Aorta (tissue), 5 donors: ENCODE measurements at regions not wholly inside any gene's neighbourhood (a gene's known extent, or its start where the extent isn't known, plus 50 kb on each side); places are given as distances from the start of the nearest gene placed in this dataset.

ENCODE experiments used
- ATAC-seq: fragments of 200-7000 bp; cut with Tn5 transposase; one replicate; pipeline ENCODE4 v1.9.1; 2022; ENCODE audit warnings: moderate library complexity; ENCODE audit not compliant: low FRiP score
- DNase-seq, 2 donors: peaks; one replicate each; pipeline ENCODE4 v3.0.0-alpha.2; 2020
- H3K27ac ChIP-seq, 2 donors: one replicate each; pipeline ENCODE4 v1.5.1; 2013; ENCODE audit warnings: low read length in 2 of 2, mild to moderate bottlenecking in 2 of 2, moderate library complexity in 2 of 2, control low read depth in 1 of 2, inconsistent platforms in 1 of 2, low read depth in 1 of 2
- H3K27me3 ChIP-seq, 2 donors: one replicate each; pipeline ENCODE4 v1.6.1; 2013; ENCODE audit warnings: control low read depth in 1 of 2, low read length in 1 of 2, mild to moderate bottlenecking in 1 of 2, moderate library complexity in 1 of 2; ENCODE audit not compliant: insufficient read depth in 2 of 2, control insufficient read depth in 1 of 2
- H3K36me3 ChIP-seq, 2 donors: one replicate each; pipeline ENCODE4 v1.6.1; 2013; ENCODE audit warnings: control low read depth in 1 of 2, low read length in 1 of 2, mild to moderate bottlenecking in 1 of 2; ENCODE audit not compliant: insufficient read depth in 2 of 2, control insufficient read depth in 1 of 2
- H3K4me1 ChIP-seq, 2 donors: one replicate each; pipeline ENCODE4 v1.6.1; 2013; ENCODE audit warnings: low read length in 2 of 2, control low read depth in 1 of 2, mild to moderate bottlenecking in 1 of 2, moderate library complexity in 1 of 2; ENCODE audit not compliant: insufficient read depth in 2 of 2, control insufficient read depth in 1 of 2
- H3K4me3 ChIP-seq, 2 donors: one replicate each; pipeline ENCODE4 v1.5.1; 2013; ENCODE audit warnings: low read length in 2 of 2, control low read depth in 1 of 2, mild to moderate bottlenecking in 1 of 2
- H3K9me3 ChIP-seq: one replicate; pipeline ENCODE4 v1.6.1; 2013; ENCODE audit warnings: mild to moderate bottlenecking, low read length; ENCODE audit not compliant: control insufficient read depth
- WGBS, 2 donors: extraction: QIAGEN DNeasy Blood & Tissue Kit; methylation state at CpG; one replicate each; pipeline ENCODE4 v1.1.7; 2013; 5-methylcytosine and 5-hydroxymethylcytosine counted together
- intact Hi-C, 2 donors: fragments of 100-400 bp; cut with DNase I; formaldehyde crosslinking; loops; one replicate each; pipeline versions ENCODE4 v1.14.2 to v1.15.0; 2022
- donor health status: healthy with polysubstance abuse.
- donor health status: Bipolar disorder and iron deficiency.
- donor health status: DM: no; HTN: no; CAD: no.
- donor health status: DM: no; HTN: no; CAD: no.
- donor health status: DM: yes; HTN: yes; CAD: no.

DNA sequence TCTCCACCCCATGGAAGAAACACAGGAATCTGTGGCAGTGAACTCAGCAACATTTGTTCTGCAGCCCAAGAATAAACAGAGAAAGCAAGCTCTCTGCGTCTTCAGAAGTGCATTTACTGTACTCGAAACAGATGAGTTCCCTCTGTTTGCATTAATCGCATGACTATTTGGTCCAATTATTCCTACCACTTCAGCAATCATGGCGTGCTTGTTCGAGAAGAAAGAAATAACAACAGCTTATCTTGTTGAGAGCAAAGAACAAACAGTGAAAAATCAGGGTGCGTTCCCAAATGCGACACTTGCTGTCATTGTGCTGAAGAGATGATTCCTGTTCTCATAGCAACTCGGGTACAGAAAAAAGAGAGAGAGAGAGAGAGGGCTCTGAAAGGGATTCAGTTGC, 445.3 kb upstream of the MAF start:
- Histone ChIP-seq H3K27ac (no peak overlapping the region), H3K9me3 (peaks cover 2% of the 10 kb centered on the region), H3K4me3 (no peak overlapping the region), H3K4me1 (peaks cover 0 to 2% of the 10 kb centered on the region in 2 donors), H3K36me3 (no peaks in the 10 kb centered on the region), H3K27me3 (peaks cover 0 to 5% of the 10 kb centered on the region in 2 donors)
- intact Hi-C loops: no loop called here
- 23 to 25% methylated on average over 8 of the region's 8 CpGs for WGBS, 2 donors
- DNase-seq: no peak
- no peak for ATAC-seq

GRCh38 chr16:80041410-80041809, 440.9 kb upstream of the MAF start:
- H3K27ac ChIP-seq: no peak overlapping the region
- peaks cover 0 to 2% of the 10 kb centered on the region in 2 donors for H3K4me1 ChIP-seq
- H3K27me3 ChIP-seq: no peaks in the 10 kb centered on the region
- no peak overlapping the region for H3K4me3 ChIP-seq
- peaks cover 4% of the 10 kb centered on the region for H3K9me3 ChIP-seq
- intact Hi-C loops: no loop called here
- DNase-seq (no peak), ATAC-seq (no peak)
- 8 to 17% methylated on average over 2 of the region's 2 CpGs for WGBS, 2 donors
- H3K36me3 ChIP-seq: no peaks in the 10 kb centered on the region

DNA sequence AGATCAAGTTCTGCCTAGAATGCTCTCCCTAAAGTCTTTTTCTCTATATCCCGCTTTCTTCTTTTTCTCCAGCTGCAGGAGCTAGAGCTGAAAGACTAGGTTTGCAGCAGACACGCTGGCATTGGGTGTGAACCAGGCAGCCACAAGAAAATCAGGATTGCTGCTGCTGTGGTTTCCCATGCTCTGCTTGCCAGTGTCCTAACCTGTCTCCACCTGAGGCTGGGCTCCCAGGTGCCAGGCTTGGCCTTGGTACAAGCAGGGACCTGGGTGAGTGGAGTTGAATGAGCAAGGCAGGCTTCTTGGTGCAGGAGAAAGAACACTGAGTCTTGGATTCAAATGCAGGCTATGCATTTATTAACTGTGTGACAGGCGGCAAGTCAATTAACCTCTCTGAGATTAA, 440.3 kb upstream of the MAF start:
- intact Hi-C loops: no loop called here
- peaks cover 4% of the 10 kb centered on the region for H3K9me3 ChIP-seq

DNA sequence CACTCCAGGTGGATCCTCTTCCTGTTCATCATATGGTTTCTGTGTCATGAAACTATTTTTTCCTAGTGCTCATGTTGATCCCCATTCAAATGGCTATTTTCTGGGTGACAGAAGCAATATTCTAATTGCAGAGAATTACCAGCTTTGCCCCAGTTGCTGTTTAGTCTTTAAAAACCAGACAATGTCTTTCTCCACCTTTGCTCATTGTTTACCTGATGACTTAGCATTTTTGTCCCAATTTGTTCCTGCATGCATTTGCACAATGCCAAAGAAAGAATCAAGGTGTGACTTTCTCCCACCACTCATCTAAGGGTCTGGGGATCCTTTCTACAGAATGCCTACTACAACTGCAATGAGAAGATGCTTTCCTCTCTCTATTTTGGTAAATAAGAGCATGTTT, 439.9 kb upstream of the MAF start:
- intact Hi-C loops: no loop called here
- Histone ChIP-seq H3K9me3 (peaks cover 4% of the 10 kb centered on the region), H3K4me1 (peaks cover 0 to 2% of the 10 kb centered on the region in 2 donors), H3K27ac (no peak overlapping the region), H3K27me3 (no peaks in the 10 kb centered on the region), H3K36me3 (no peaks in the 10 kb centered on the region), H3K4me3 (no peak overlapping the region)
- DNase-seq: no peak
- ATAC-seq: no peak

More for the DNA sequence above, 440.3 kb upstream of the MAF start:
- Histone ChIP-seq H3K4me1 (peaks cover 0 to 2% of the 10 kb centered on the region in 2 donors), H3K36me3 (no peaks in the 10 kb centered on the region), H3K27ac (no peak overlapping the region), H3K27me3 (no peaks in the 10 kb centered on the region), H3K4me3 (no peak overlapping the region)
- DNase-seq (no peak), ATAC-seq (no peak)
- WGBS, 2 donors: 88 to 91% methylated on average over 3 of the region's 3 CpGs

- WGBS, 2 donors: 93% methylated on average over 2 of the region's 2 CpGs
- intact Hi-C loops: no loop called here
- DNase-seq: no peak
Measured at GRCh38 chr16:80039777-80040176, 439.2 kb upstream of the MAF start.

GRCh38 chr16:80038566-80038965, 438.0 kb upstream of the MAF start:
- Histone ChIP-seq H3K27me3 (no peaks in the 10 kb centered on the region), H3K36me3 (no peaks in the 10 kb centered on the region), H3K4me3 (no peak overlapping the region), H3K9me3 (peaks cover 2% of the 10 kb centered on the region), H3K27ac (no peak overlapping the region), H3K4me1 (peaks cover 0 to 2% of the 10 kb centered on the region in 2 donors)
- ATAC-seq (no peak), DNase-seq (no peak)
- intact Hi-C loops: no loop called here
- WGBS, 2 donors: 80 to 86% methylated on average over 6 of the region's 6 CpGs

More at GRCh38 chr16:80039777-80040176, 439.2 kb upstream of the MAF start:
- Histone ChIP-seq H3K4me3 (no peak overlapping the region), H3K27me3 (no peaks in the 10 kb centered on the region), H3K27ac (no peak overlapping the region), H3K9me3 (peaks cover 4% of the 10 kb centered on the region), H3K4me1 (peaks cover 0 to 2% of the 10 kb centered on the region in 2 donors), H3K36me3 (no peaks in the 10 kb centered on the region)
- no peak for ATAC-seq

GRCh38 chr16:80034948-80035663, 434.6 kb upstream of the MAF start:
- H3K27me3 ChIP-seq: no peaks in the 10 kb centered on the region
- ATAC-seq: no peak
- no peaks in the 10 kb centered on the region for H3K4me1 ChIP-seq
- H3K9me3 ChIP-seq: peaks cover 2% of the 10 kb centered on the region
- no peaks in the 10 kb centered on the region for H3K36me3 ChIP-seq
- 80 to 87% methylated on average over 8 of the region's 8 CpGs for WGBS, 2 donors
- H3K4me3 ChIP-seq: no peak overlapping the region
- intact Hi-C loops: no loop called here
- H3K27ac ChIP-seq: no peak overlapping the region
- no peak for DNase-seq

- WGBS, 2 donors: 94 to 96% methylated on average over 4 of the region's 4 CpGs
- no peak overlapping the region for H3K4me3 ChIP-seq
- H3K36me3 ChIP-seq: no peaks in the 10 kb centered on the region
- H3K27ac ChIP-seq: no peak overlapping the region
- peaks cover 2% of the 10 kb centered on the region for H3K9me3 ChIP-seq
- no peaks in the 10 kb centered on the region for H3K4me1 ChIP-seq
- ATAC-seq (no peak), DNase-seq (no peak)
- intact Hi-C loops: no loop called here
- no peaks in the 10 kb centered on the region for H3K27me3 ChIP-seq
Measured at GRCh38 chr16:80034469-80034826, 433.9 kb upstream of the MAF start.

GRCh38 chr16:80033783-80034468, 433.4 kb upstream of the MAF start:
- Histone ChIP-seq H3K4me3 (no peak overlapping the region), H3K27me3 (no peaks in the 10 kb centered on the region), H3K27ac (no peak overlapping the region), H3K9me3 (peaks cover 2% of the 10 kb centered on the region), H3K4me1 (no peaks in the 10 kb centered on the region), H3K36me3 (no peaks in the 10 kb centered on the region)
- 96 to 99% methylated on average over 3 of the region's 3 CpGs for WGBS, 2 donors
- no peak for DNase-seq
- intact Hi-C loops: no loop called here
- no peak for ATAC-seq
